ENCODE measurements at regions not wholly inside any gene's neighbourhood (a gene's known extent, or its start where the extent isn't known, plus 50 kb on each side); places are given as distances from the start of the nearest gene placed in this dataset.

GRCh38 chr17:14959106-14959648 is 305.9 kb downstream of the PMP22 start:
- no peak overlapping the region for H3K14ac ChIP-seq (ENCODE audit: low read length)
- no peak overlapping the region for H3K4me2 ChIP-seq (ENCODE audit: low read length)
- H3K27me3 ChIP-seq (ENCODE audit: insufficient read depth, low read length), result no peaks in the 10 kb centered on the region
- no peak overlapping the region for H3K9ac ChIP-seq (ENCODE audit: low read length)
- H2AFZ ChIP-seq (ENCODE audit: insufficient read depth, low read length, poor library complexity), result no peak overlapping the region
- H3K18ac ChIP-seq (ENCODE audit: low read length), result no peak overlapping the region
- no peaks in the 10 kb centered on the region for H3K9me3 ChIP-seq (ENCODE audit: insufficient read depth, low read depth, low read length)
- no peak for DNase-seq
- no peak overlapping the region for H4K91ac ChIP-seq (ENCODE audit: low read depth, low read length)
- no peak overlapping the region for H3K4me3 ChIP-seq (ENCODE audit: low read depth, low read length)
- no peak overlapping the region for H3K23ac ChIP-seq (ENCODE audit: low read length)
- no peak overlapping the region for H3K27ac ChIP-seq (ENCODE audit: low read depth, low read length)
- no peak overlapping the region for H4K12ac ChIP-seq (ENCODE audit: low read depth, low read length)
- no peaks in the 10 kb centered on the region for H3K79me1 ChIP-seq (ENCODE audit: low read length)
- no peak overlapping the region for H2BK12ac ChIP-seq (ENCODE audit: low read length)
- H3K4ac ChIP-seq (ENCODE audit: low read depth, low read length), result no peak overlapping the region
- H2BK5ac ChIP-seq (ENCODE audit: low read depth, low read length, poor library complexity), result no peak overlapping the region
- H3K36me3 ChIP-seq (ENCODE audit: control insufficient read depth in 1 of 2, insufficient read depth in 2 of 2, low read length in 2 of 2), result no peaks in the 10 kb centered on the region
- H2AK5ac ChIP-seq (ENCODE audit: low read length), result no peak overlapping the region
- no peaks in the 10 kb centered on the region for H3K79me2 ChIP-seq (ENCODE audit: control insufficient read depth, insufficient read depth, low read length, poor library complexity)
- H2BK120ac ChIP-seq (ENCODE audit: insufficient read depth, low read length, poor library complexity), result no peak overlapping the region
- WGBS (ENCODE audit: extremely low coverage, insufficient coverage, insufficient read length), result no CpG with 5 or more reads among the region's 2 CpGs
- no peaks in the 10 kb centered on the region for H3K4me1 ChIP-seq (ENCODE audit: control insufficient read depth in 1 of 2, insufficient read depth in 2 of 2, low read length in 2 of 2)
- H4K8ac ChIP-seq (ENCODE audit: low read depth, low read length), result no peak overlapping the region

DNA sequence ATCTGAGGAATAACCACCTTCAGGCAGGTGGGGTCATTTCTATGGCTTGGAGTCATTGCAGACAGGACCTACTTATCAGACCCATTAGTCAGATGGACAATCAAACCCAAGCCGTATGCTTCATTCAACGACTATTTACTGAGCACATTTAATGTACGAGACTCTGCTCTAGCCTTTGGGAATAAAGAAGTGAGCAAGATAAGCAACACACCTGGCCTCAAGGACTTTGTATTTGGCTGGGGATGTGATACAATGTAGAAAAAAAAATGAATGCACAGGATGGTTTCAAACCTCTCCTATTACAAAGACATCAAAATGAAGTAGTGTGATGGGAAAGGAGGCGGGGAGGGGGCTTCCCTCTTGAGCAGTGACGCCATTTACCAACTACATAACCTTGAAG is 311.7 kb downstream of the PMP22 start:
- Histone ChIP-seq H3K9me3 (ENCODE audit: insufficient read depth, low read depth, low read length) (peaks cover 1% of the 10 kb centered on the region), H2BK120ac (ENCODE audit: insufficient read depth, low read length, poor library complexity) (no peak overlapping the region), H3K27me3 (ENCODE audit: insufficient read depth, low read length) (no peaks in the 10 kb centered on the region), H4K12ac (ENCODE audit: low read depth, low read length) (no peak overlapping the region), H3K27ac (ENCODE audit: low read depth, low read length) (no peak overlapping the region), H2BK5ac (ENCODE audit: low read depth, low read length, poor library complexity) (no peak overlapping the region), H3K23ac (ENCODE audit: low read length) (no peak overlapping the region), H3K79me2 (ENCODE audit: control insufficient read depth, insufficient read depth, low read length, poor library complexity) (no peaks in the 10 kb centered on the region), H2AK5ac (ENCODE audit: low read length) (no peak overlapping the region), H3K18ac (ENCODE audit: low read length) (no peak overlapping the region), H3K4ac (ENCODE audit: low read depth, low read length) (no peak overlapping the region), H3K79me1 (ENCODE audit: low read length) (no peaks in the 10 kb centered on the region), H3K4me2 (ENCODE audit: low read length) (no peak overlapping the region), H4K8ac (ENCODE audit: low read depth, low read length) (no peak overlapping the region), H3K36me3 (ENCODE audit: control insufficient read depth in 1 of 2, insufficient read depth in 2 of 2, low read length in 2 of 2) (no peaks in the 10 kb centered on the region), H2BK12ac (ENCODE audit: low read length) (no peak overlapping the region), H2AFZ (ENCODE audit: insufficient read depth, low read length, poor library complexity) (no peak overlapping the region), H3K4me1 (ENCODE audit: control insufficient read depth in 1 of 2, insufficient read depth in 2 of 2, low read length in 2 of 2) (no peaks in the 10 kb centered on the region), H3K14ac (ENCODE audit: low read length) (no peak overlapping the region), H3K9ac (ENCODE audit: low read length) (no peak overlapping the region), H3K4me3 (ENCODE audit: low read depth, low read length) (no peak overlapping the region), H4K91ac (ENCODE audit: low read depth, low read length) (no peak overlapping the region)
- WGBS (ENCODE audit: extremely low coverage, insufficient coverage, insufficient read length), result no CpG with 5 or more reads among the region's 5 CpGs
- no peak for DNase-seq

- Histone ChIP-seq H3K4ac (ENCODE audit: low read depth, low read length) (no peak overlapping the region), H3K79me2 (ENCODE audit: control insufficient read depth, insufficient read depth, low read length, poor library complexity) (no peaks in the 10 kb centered on the region), H3K27ac (ENCODE audit: low read depth, low read length) (no peak overlapping the region), H3K4me2 (ENCODE audit: low read length) (no peak overlapping the region), H4K12ac (ENCODE audit: low read depth, low read length) (no peak overlapping the region), H3K4me3 (ENCODE audit: low read depth, low read length) (no peak overlapping the region), H3K23ac (ENCODE audit: low read length) (no peak overlapping the region), H3K79me1 (ENCODE audit: low read length) (no peaks in the 10 kb centered on the region), H2AFZ (ENCODE audit: insufficient read depth, low read length, poor library complexity) (no peak overlapping the region), H4K8ac (ENCODE audit: low read depth, low read length) (no peak overlapping the region), H3K14ac (ENCODE audit: low read length) (no peak overlapping the region), H2AK5ac (ENCODE audit: low read length) (no peak overlapping the region), H2BK5ac (ENCODE audit: low read depth, low read length, poor library complexity) (no peak overlapping the region), H3K4me1 (ENCODE audit: control insufficient read depth in 1 of 2, insufficient read depth in 2 of 2, low read length in 2 of 2) (no peaks in the 10 kb centered on the region), H3K18ac (ENCODE audit: low read length) (no peak overlapping the region), H3K9me3 (ENCODE audit: insufficient read depth, low read depth, low read length) (peaks cover 1% of the 10 kb centered on the region), H2BK12ac (ENCODE audit: low read length) (no peak overlapping the region), H3K36me3 (ENCODE audit: control insufficient read depth in 1 of 2, insufficient read depth in 2 of 2, low read length in 2 of 2) (no peaks in the 10 kb centered on the region), H2BK120ac (ENCODE audit: insufficient read depth, low read length, poor library complexity) (no peak overlapping the region), H3K27me3 (ENCODE audit: insufficient read depth, low read length) (no peaks in the 10 kb centered on the region), H4K91ac (ENCODE audit: low read depth, low read length) (no peak overlapping the region), H3K9ac (ENCODE audit: low read length) (no peak overlapping the region)
- no CpG with 5 or more reads among the region's 2 CpGs for WGBS (ENCODE audit: extremely low coverage, insufficient coverage, insufficient read length)
- no peak for DNase-seq
These were observed 314.4 kb downstream of the PMP22 start for GRCh38 chr17:14950686-14951085.

DNA sequence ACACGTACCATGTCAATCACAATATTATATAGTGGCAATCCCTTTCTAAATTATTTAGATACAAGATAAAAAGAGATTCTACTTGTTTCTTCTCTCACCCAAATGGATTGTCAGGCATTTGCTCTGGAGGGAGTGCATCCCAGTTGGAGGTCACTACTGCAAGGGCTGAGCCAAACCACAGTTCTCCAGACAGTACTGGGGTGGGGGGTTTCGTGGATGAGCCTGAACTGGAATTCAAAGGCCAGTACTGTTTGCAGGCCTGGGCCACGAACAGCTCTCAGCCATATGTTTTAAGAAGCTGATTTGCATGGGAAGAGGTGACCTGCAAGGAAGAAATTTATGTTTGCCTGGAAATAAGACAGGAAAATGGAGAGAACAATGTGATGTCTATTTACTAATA is 314.9 kb downstream of the PMP22 start:
- no peaks in the 10 kb centered on the region for H3K79me1 ChIP-seq (ENCODE audit: low read length)
- H2BK5ac ChIP-seq (ENCODE audit: low read depth, low read length, poor library complexity), result no peak overlapping the region
- H2AFZ ChIP-seq (ENCODE audit: insufficient read depth, low read length, poor library complexity), result no peak overlapping the region
- no CpG with 5 or more reads among the region's 3 CpGs for WGBS (ENCODE audit: extremely low coverage, insufficient coverage, insufficient read length)
- H3K14ac ChIP-seq (ENCODE audit: low read length), result no peak overlapping the region
- no peak overlapping the region for H3K4ac ChIP-seq (ENCODE audit: low read depth, low read length)
- no peak overlapping the region for H3K4me3 ChIP-seq (ENCODE audit: low read depth, low read length)
- H4K8ac ChIP-seq (ENCODE audit: low read depth, low read length), result no peak overlapping the region
- H4K91ac ChIP-seq (ENCODE audit: low read depth, low read length), result no peak overlapping the region
- no peaks in the 10 kb centered on the region for H3K79me2 ChIP-seq (ENCODE audit: control insufficient read depth, insufficient read depth, low read length, poor library complexity)
- H3K36me3 ChIP-seq (ENCODE audit: control insufficient read depth in 1 of 2, insufficient read depth in 2 of 2, low read length in 2 of 2), result no peaks in the 10 kb centered on the region
- H3K18ac ChIP-seq (ENCODE audit: low read length), result no peak overlapping the region
- H3K23ac ChIP-seq (ENCODE audit: low read length), result no peak overlapping the region
- H4K12ac ChIP-seq (ENCODE audit: low read depth, low read length), result no peak overlapping the region
- H3K27ac ChIP-seq (ENCODE audit: low read depth, low read length), result no peak overlapping the region
- H3K9me3 ChIP-seq (ENCODE audit: insufficient read depth, low read depth, low read length), result peaks cover 1% of the 10 kb centered on the region
- no peak overlapping the region for H3K4me2 ChIP-seq (ENCODE audit: low read length)
- no peak overlapping the region for H2BK12ac ChIP-seq (ENCODE audit: low read length)
- no peak overlapping the region for H2BK120ac ChIP-seq (ENCODE audit: insufficient read depth, low read length, poor library complexity)
- DNase-seq, result no peak
- H3K4me1 ChIP-seq (ENCODE audit: control insufficient read depth in 1 of 2, insufficient read depth in 2 of 2, low read length in 2 of 2), result no peaks in the 10 kb centered on the region
- H2AK5ac ChIP-seq (ENCODE audit: low read length), result no peak overlapping the region
- H3K9ac ChIP-seq (ENCODE audit: low read length), result no peak overlapping the region
- H3K27me3 ChIP-seq (ENCODE audit: insufficient read depth, low read length), result no peaks in the 10 kb centered on the region
